Ishikawa (cell line): ENCODE measurements at regions not wholly inside any gene's neighbourhood (a gene's known extent, or its start where the extent isn't known, plus 50 kb on each side); places are given as distances from the start of the nearest gene placed in this dataset.

Source experiments
- EGR1 ChIP-seq: IDR thresholded peaks from 2 replicates; pipeline ENCODE4 v1.6.1; 2012
- EP300 ChIP-seq: IDR thresholded peaks from 2 replicates; pipeline ENCODE4 v1.6.1; 2012; ENCODE audit warnings: borderline replicate concordance
- MAX ChIP-seq: IDR thresholded peaks from 2 replicates; pipeline ENCODE4 v1.6.1; 2012
- TCF12 ChIP-seq: IDR thresholded peaks from 2 replicates; pipeline ENCODE4 v1.6.1; 2012; ENCODE audit warnings: low read depth
- USF1 ChIP-seq: IDR thresholded peaks from 2 replicates; pipeline ENCODE4 v1.6.1; 2012
- YY1 ChIP-seq: IDR thresholded peaks from 2 replicates; pipeline ENCODE4 v1.6.1; 2012; ENCODE audit warnings: low read depth

GRCh38 chr5:2995035-2995434 is 243.6 kb upstream of the IRX2 start:
- TF ChIP-seq MAX (no peak), USF1 (no peak), EP300 (no peak), YY1 (no peak), EGR1 (no peak), TCF12 (no peak)
